ENCODE measurements at regions not wholly inside any gene's neighbourhood (a gene's known extent, or its start where the extent isn't known, plus 50 kb on each side); places are given as distances from the start of the nearest gene placed in this dataset.

GRCh38 chr11:15874704-15875103 lies 481.6 kb downstream of the SOX6 start:
- TF ChIP-seq CTCF (IDR thresholded peaks at IDR 0.05) = no peak
- TF ChIP-seq POLR2A (IDR thresholded peaks at IDR 0.05) = no peak
- no peak for TF ChIP-seq POLR2AphosphoS5 (IDR thresholded peaks at IDR 0.05)

Measured in breast epithelium (tissue), 3 donors.